Pancreas (tissue), 10 donors: ENCODE measurements at regions not wholly inside any gene's neighbourhood (a gene's known extent, or its start where the extent isn't known, plus 50 kb on each side); places are given as distances from the start of the nearest gene placed in this dataset.

Experiments
- ATAC-seq, 4 donors: fragments of 200-7000 bp; cut with Tn5 transposase; one replicate each; pipeline versions ENCODE4 v1.8.0 to v1.9.1; 2020; ENCODE audit warnings: mild to moderate bottlenecking in 4 of 4, moderate library complexity in 4 of 4
- DNase-seq, 6 donors: peaks; one replicate each; pipeline ENCODE4 v3.0.0-alpha.2; 2020
- FAIRE-seq: peaks from 2 replicates; lab custom pipeline; 2012; peaks lifted over from hg19 to GRCh38; lab: Jason Lieb, UNC
- H3K27ac ChIP-seq, 4 donors: fragments of 200-600 bp; sonication (generic); 1 replicate in 3 of 4; 2 replicates in 1 of 4; pipeline versions ENCODE4 v1.5.0 to v1.8.0; 2020
- H3K27me3 ChIP-seq, 4 donors: fragments of 200-600 bp; one replicate each; pipeline ENCODE4 v1.8.0; 2021
- H3K36me3 ChIP-seq, 3 donors: fragments of 200-600 bp; sonication (generic) in 1 of 3; one replicate each; pipeline versions ENCODE4 v1.5.0 to v1.8.0; 2020 to 2021
- H3K4me1 ChIP-seq, 3 donors: fragments of 200-600 bp; one replicate each; pipeline ENCODE4 v1.8.0; 2021
- H3K4me3 ChIP-seq, 4 donors: fragments of 200-600 bp; sonication (generic) in 2 of 4; one replicate each; pipeline versions ENCODE4 v1.5.0 to v1.8.0; 2020 to 2021
- H3K9me3 ChIP-seq, 4 donors: fragments of 200-600 bp; one replicate each; pipeline ENCODE4 v1.8.0; 2021
- WGBS, 2 donors: extraction: QIAGEN DNeasy Blood & Tissue Kit; methylation state at CpG; one replicate each; pipeline ENCODE4 v1.1.7; 2013; 5-methylcytosine and 5-hydroxymethylcytosine counted together
- intact Hi-C, 3 donors: fragments of 100-400 bp; cut with DNase I; formaldehyde crosslinking; loops; one replicate each; pipeline versions ENCODE4 v1.11.1 to v1.14.2; 2022
- TF ChIP-seq, protein P1 (sequence below), 4 donors: fragments of 200-600 bp; sonication (generic) in 3 of 4; IDR thresholded peaks; one replicate each; pipeline versions ENCODE4 v1.5.0 to v1.8.0; 2021; ENCODE audit warnings: antibody characterized with exemption in 4 of 4
- donor health status: healthy with polysubstance abuse.
- donor health status: DM: no; HTN: no; CAD: no; lungs with moderate emphysema.
- donor health status: DM: no; HTN: no; CAD: no.
- donor health status: control.
- donor health status: control.
- donor health status: Bipolar disorder and iron deficiency.
- donor health status: DM: yes; HTN: yes; CAD: no.
- donor health status: DM: no; HTN: no; CAD: no.
- donor health status: DM: no; HTN: no; CAD: no.
- donor health status: DM: yes; HTN: yes; CAD: no.

- Histone ChIP-seq H3K27me3 (no peaks in the 10 kb centered on the region), H3K4me1 (no peaks in the 10 kb centered on the region), H3K4me3 (no peak overlapping the region), H3K27ac (no peak overlapping the region), H3K9me3 (no peaks in the 10 kb centered on the region), H3K36me3 (no peaks in the 10 kb centered on the region)
- intact Hi-C loops = no loop called here
- no peak for ATAC-seq
- no peak for FAIRE-seq
- TF ChIP-seq, protein P1, sequence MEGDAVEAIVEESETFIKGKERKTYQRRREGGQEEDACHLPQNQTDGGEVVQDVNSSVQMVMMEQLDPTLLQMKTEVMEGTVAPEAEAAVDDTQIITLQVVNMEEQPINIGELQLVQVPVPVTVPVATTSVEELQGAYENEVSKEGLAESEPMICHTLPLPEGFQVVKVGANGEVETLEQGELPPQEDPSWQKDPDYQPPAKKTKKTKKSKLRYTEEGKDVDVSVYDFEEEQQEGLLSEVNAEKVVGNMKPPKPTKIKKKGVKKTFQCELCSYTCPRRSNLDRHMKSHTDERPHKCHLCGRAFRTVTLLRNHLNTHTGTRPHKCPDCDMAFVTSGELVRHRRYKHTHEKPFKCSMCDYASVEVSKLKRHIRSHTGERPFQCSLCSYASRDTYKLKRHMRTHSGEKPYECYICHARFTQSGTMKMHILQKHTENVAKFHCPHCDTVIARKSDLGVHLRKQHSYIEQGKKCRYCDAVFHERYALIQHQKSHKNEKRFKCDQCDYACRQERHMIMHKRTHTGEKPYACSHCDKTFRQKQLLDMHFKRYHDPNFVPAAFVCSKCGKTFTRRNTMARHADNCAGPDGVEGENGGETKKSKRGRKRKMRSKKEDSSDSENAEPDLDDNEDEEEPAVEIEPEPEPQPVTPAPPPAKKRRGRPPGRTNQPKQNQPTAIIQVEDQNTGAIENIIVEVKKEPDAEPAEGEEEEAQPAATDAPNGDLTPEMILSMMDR (IDR thresholded peaks at IDR 0.05) = no peak
- WGBS, 2 donors = 77 to 83% methylated on average over 5 of the region's 5 CpGs
- no peak for DNase-seq
These were observed 559.3 kb upstream of the TNP1 start for GRCh38 chr2:217419055-217419671.

GRCh38 chr2:217418544-217418943 is 558.7 kb upstream of the TNP1 start:
- no peaks in the 10 kb centered on the region for H3K36me3 ChIP-seq
- WGBS, 2 donors = 85 to 86% methylated on average over 3 of the region's 3 CpGs
- no peak overlapping the region for H3K4me3 ChIP-seq
- DNase-seq (no peak), ATAC-seq (no peak), FAIRE-seq (no peak)
- intact Hi-C loops = no loop called here
- no peaks in the 10 kb centered on the region for H3K4me1 ChIP-seq
- no peak overlapping the region for H3K27ac ChIP-seq
- no peaks in the 10 kb centered on the region for H3K9me3 ChIP-seq
- TF ChIP-seq, protein P1 (IDR thresholded peaks at IDR 0.05) = no peak
- no peaks in the 10 kb centered on the region for H3K27me3 ChIP-seq

DNA sequence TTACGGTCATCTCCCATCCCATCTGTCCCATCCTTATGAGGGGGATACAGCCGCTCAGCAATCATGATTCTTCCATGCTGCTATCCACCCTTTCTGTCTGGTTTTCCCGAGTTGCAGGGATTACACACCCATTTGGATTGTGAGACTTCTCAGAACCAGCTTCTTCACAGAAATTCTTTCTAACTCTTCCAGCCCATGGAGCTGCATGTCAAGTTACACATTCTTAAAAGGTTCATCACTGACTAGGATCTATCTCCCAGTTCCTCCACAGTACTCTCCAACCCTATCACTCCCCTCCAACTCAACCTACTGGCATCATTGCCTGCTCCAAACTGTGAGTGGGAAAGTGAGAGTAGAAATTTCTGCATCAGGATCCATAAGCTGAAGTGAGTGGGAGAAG is 558.2 kb upstream of the TNP1 start:
- ATAC-seq = no peak
- intact Hi-C loops = no loop called here
- H3K27me3 ChIP-seq = no peaks in the 10 kb centered on the region

GRCh38 chr2:217417536-217417935 is 557.7 kb upstream of the TNP1 start:
- TF ChIP-seq, protein P1 (IDR thresholded peaks at IDR 0.05) = no peak
- Histone ChIP-seq H3K4me3 (no peak overlapping the region), H3K36me3 (no peaks in the 10 kb centered on the region), H3K9me3 (no peaks in the 10 kb centered on the region), H3K27me3 (no peaks in the 10 kb centered on the region), H3K4me1 (no peaks in the 10 kb centered on the region), H3K27ac (no peak overlapping the region)
- ATAC-seq (no peak), DNase-seq (no peak), FAIRE-seq (no peak)
- intact Hi-C loops = no loop called here

More for the DNA sequence above, 558.2 kb upstream of the TNP1 start:
- no peaks in the 10 kb centered on the region for H3K9me3 ChIP-seq
- 76 to 92% methylated on average over 3 of the region's 3 CpGs for WGBS, 2 donors
- FAIRE-seq = no peak
- no peaks in the 10 kb centered on the region for H3K36me3 ChIP-seq
- H3K4me3 ChIP-seq = no peak overlapping the region
- TF ChIP-seq, protein P1 (IDR thresholded peaks at IDR 0.05) = no peak
- H3K4me1 ChIP-seq = no peaks in the 10 kb centered on the region
- H3K27ac ChIP-seq = no peak overlapping the region
- no peak for DNase-seq

DNA sequence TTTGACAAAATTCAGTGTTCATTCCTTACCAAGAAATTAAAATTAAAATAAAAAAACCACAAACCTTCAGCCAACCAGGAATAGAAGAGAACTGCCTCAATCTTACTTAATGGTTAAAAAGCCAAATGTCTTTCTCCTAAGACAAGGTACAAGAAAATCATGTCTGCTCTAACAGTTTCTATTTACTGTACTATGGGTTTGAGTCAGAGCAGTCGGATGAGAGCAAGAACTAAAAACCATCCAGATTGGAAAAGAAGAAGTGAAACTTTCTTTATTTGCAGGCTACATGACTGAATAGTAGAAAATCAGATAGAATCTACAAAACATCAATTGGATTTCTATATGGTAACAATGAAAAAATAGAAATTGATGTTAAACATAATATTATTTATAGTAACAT is 555.5 kb upstream of the TNP1 start:
- intact Hi-C loops = no loop called here
- TF ChIP-seq, protein P1 (IDR thresholded peaks at IDR 0.05) = no peak
- no peak overlapping the region for H3K4me3 ChIP-seq
- no peak for ATAC-seq
- 64 to 73% methylated on average over 1 of the region's 1 CpG for WGBS, 2 donors
- no peak for DNase-seq
- no peaks in the 10 kb centered on the region for H3K9me3 ChIP-seq
- no peaks in the 10 kb centered on the region for H3K36me3 ChIP-seq
- H3K4me1 ChIP-seq = no peaks in the 10 kb centered on the region
- no peak overlapping the region for H3K27ac ChIP-seq
- FAIRE-seq = peak; percentile 54
- no peaks in the 10 kb centered on the region for H3K27me3 ChIP-seq
